NB4 (cell line): ENCODE measurements at regions not wholly inside any gene's neighbourhood (a gene's known extent, or its start where the extent isn't known, plus 50 kb on each side); places are given as distances from the start of the nearest gene placed in this dataset.

ENCODE experiments used
- DNase-seq: peaks from one replicate; pipeline ENCODE4 v3.0.0; 2010; ENCODE audit warnings: low read depth
- H3K4me3 ChIP-seq: one replicate; pipeline ENCODE4 v1.5.1; 2011; ENCODE audit warnings: mild to moderate bottlenecking, low read depth, low read length, moderate library complexity
- MYC ChIP-seq: IDR thresholded peaks from 2 replicates; pipeline ENCODE4 v1.6.1; 2011; ENCODE audit warnings: low read depth, low read length
- POLR2A ChIP-seq: IDR thresholded peaks from 2 replicates; pipeline ENCODE4 v1.6.1; 2011; ENCODE audit warnings: mild to moderate bottlenecking; ENCODE audit not compliant: insufficient read length; ENCODE audit errors: extremely low read depth
- TF ChIP-seq, protein P1 (sequence below): IDR thresholded peaks from one replicate; pipeline ENCODE4 v1.5.1; 2012; ENCODE audit warnings: low read depth, low read length
- TF ChIP-seq, protein P2 (sequence below): IDR thresholded peaks from 2 replicates; pipeline ENCODE4 v1.6.1; 2011; ENCODE audit warnings: low read depth, low read length

- no peak overlapping the region for H3K4me3 ChIP-seq
- no peak for TF ChIP-seq MYC
- no peak for TF ChIP-seq POLR2A
- TF ChIP-seq, protein P1, sequence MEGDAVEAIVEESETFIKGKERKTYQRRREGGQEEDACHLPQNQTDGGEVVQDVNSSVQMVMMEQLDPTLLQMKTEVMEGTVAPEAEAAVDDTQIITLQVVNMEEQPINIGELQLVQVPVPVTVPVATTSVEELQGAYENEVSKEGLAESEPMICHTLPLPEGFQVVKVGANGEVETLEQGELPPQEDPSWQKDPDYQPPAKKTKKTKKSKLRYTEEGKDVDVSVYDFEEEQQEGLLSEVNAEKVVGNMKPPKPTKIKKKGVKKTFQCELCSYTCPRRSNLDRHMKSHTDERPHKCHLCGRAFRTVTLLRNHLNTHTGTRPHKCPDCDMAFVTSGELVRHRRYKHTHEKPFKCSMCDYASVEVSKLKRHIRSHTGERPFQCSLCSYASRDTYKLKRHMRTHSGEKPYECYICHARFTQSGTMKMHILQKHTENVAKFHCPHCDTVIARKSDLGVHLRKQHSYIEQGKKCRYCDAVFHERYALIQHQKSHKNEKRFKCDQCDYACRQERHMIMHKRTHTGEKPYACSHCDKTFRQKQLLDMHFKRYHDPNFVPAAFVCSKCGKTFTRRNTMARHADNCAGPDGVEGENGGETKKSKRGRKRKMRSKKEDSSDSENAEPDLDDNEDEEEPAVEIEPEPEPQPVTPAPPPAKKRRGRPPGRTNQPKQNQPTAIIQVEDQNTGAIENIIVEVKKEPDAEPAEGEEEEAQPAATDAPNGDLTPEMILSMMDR: no peak
- TF ChIP-seq, protein P2, sequence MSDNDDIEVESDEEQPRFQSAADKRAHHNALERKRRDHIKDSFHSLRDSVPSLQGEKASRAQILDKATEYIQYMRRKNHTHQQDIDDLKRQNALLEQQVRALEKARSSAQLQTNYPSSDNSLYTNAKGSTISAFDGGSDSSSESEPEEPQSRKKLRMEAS: no peak
- no peak for DNase-seq
These were observed 161.7 kb downstream of the BMP7 start for GRCh38 chr20:57104651-57105204.

DNA sequence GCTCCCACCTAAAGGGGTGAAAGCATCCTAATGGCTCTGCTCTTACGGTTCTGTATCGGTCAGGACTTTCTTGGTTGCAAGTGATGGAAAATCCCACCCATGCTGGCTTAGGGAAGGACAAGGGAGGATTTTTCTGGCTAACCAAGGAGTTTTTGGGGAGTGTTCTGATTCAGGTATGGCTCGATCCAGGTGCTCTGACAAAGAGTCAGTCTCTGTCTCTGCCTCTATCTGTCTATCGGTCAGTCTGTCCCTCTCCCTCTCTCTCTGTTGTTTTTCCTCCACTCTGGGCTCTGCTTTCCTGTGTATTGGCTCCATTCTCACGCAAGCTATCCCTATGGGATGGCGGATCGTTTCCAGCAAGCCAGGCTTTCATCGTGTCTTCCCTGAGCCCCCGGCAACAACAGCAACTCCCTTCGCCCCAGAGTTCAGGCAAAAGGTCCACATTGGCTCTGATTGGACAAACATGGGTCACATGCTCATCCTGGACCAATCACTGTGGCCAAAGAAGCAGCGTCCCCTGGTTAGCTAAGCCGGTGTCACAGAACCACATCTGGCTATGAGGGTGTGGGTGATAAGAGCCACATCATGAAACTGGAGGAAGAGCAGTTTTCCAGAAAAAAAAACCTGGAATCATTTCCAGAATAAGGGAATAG lies 160.3 kb downstream of the BMP7 start:
- TF ChIP-seq, protein P2: 0 out of 2 replicates have a peak, but pooled peaks have one; percentile 20
- TF ChIP-seq, protein P1: no peak
- no peak for TF ChIP-seq MYC
- no peak for TF ChIP-seq POLR2A
- no peak for DNase-seq
- no peak overlapping the region for H3K4me3 ChIP-seq

DNA sequence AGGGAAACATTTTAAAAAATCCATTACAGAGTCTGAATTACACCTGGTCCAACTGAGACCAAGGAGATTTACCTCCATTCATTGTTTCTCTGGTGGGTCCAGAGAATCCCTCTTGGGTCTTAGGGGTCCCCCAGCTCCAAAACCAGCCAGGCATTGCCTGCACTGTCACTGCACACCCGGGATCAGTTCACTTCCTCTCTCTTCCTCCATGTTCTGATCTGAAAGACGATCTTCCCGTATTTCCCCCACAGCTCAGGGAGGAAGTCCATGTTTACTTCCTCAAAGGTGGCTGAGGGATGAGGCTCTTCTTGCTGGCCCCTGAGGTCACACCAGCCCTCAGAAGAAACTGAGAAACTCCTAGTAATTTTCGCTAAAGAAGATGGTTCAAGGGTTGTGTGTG lies 159.7 kb downstream of the BMP7 start:
- peak; percentile 30 for DNase-seq
- no peak for TF ChIP-seq MYC
- no peak for TF ChIP-seq POLR2A
- no peak overlapping the region for H3K4me3 ChIP-seq

DNA sequence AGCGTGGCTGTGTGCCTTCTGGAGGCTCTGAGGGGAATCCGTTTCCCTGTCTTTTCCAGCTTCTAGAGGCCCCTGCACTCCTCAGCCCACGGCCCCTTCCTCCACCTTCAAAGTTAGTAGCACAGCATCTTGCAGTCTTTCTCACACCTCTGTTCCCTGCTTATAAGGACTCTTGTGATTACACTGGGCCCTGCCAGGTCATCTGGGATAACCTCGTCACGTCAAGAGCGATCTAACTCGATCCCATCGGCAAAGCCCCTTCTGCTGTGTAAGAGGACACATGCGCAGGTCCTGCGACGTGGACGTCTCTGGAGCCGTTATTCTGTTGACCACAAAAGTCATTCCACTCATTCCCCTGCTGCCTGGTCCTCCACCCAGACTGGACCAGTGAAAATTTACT lies 159.2 kb downstream of the BMP7 start:
- TF ChIP-seq MYC (no peak), POLR2A (no peak)
- TF ChIP-seq, protein P2: no peak
- TF ChIP-seq, protein P1: no peak
- H3K4me3 ChIP-seq: no peak overlapping the region
- no peak for DNase-seq

DNA sequence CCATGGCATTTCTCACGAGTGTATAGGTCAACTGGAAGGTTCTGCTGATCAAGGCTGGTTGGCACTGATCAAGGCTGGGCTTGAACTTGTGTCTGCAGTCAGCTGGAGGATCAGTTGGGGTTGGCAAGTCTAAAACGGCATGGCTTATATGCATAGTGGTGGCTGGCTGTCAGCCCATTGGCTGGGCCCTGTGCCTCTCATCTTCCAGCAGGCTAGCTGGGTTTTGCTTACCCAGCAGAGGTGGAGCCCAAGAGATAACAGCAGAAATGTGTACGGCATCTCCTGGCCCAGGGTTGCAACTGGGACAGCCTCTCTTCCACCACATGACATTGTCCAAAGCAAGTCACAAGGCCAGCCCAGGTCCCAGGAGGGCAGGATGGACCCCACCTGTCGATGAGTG lies 158.2 kb downstream of the BMP7 start:
- H3K4me3 ChIP-seq: no peak overlapping the region
- DNase-seq: no peak
- TF ChIP-seq MYC: no peak

DNA sequence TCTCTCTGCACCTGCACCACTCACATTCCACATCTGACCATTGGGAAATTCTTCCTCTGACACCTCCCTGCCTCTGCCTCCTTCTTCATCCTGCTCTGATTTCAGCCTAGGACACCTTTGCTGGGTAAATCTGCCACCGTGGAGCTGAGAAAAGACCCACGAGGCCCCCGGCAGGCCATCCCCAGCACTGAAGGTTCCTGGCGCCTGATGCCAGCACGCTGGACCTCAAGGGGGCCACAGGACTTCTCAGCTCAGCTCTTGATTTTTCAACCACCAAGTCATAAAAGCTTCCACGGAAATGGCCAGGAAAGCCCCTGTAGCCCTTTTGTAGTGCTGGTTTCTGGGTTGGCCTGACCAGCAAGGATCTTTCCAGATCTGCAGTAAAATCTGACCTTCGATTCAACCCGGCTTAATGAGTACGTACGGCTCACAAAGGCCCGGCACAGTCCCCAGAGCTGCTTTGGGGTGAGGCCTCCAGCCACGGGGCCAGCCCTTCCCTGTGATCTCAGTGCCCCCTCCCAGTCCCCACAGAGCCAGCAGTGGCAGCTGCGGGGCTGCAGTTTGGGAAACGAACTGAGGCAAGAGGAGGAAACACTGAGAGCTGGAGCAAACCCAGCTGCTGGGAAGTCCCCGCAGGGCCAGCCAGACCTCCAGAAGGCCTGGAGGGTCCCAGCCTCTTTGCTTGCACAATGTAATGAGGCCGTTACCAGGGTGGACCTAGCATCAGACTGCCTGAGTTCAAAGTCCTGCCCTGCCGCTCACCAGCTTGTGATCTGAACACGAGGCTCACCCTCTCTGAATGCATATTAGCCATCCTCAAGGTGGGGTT lies 157.5 kb downstream of the BMP7 start:
- DNase-seq: no peak
- H3K4me3 ChIP-seq: no peak overlapping the region
- TF ChIP-seq POLR2A (no peak), MYC (no peak)
- TF ChIP-seq, protein P1: no peak
- TF ChIP-seq, protein P2: no peak
